Osteocyte (in vitro differentiated cells): ENCODE measurements at regions not wholly inside any gene's neighbourhood (a gene's known extent, or its start where the extent isn't known, plus 50 kb on each side); places are given as distances from the start of the nearest gene placed in this dataset.

Source experiments
- DNase-seq: peaks from one replicate; pipeline ENCODE4 v3.0.0; 2021; ENCODE audit warnings: mixed read lengths; ENCODE audit not compliant: unreplicated experiment; ENCODE audit errors: extremely low spot score
- H3K27ac Mint-ChIP-seq: one replicate; pipeline ENCODE4 v1.8.0; 2021; ENCODE audit warnings: mild to moderate bottlenecking, mixed read lengths; ENCODE audit not compliant: unreplicated experiment
- H3K27me3 Mint-ChIP-seq: one replicate; pipeline ENCODE4 v1.8.0; 2021; ENCODE audit warnings: mixed read lengths; ENCODE audit not compliant: unreplicated experiment
- H3K36me3 Mint-ChIP-seq: one replicate; pipeline ENCODE4 v1.8.0; 2021; ENCODE audit warnings: mixed read lengths; ENCODE audit not compliant: unreplicated experiment
- H3K4me1 Mint-ChIP-seq: one replicate; pipeline ENCODE4 v1.8.0; 2021; ENCODE audit warnings: mixed read lengths; ENCODE audit not compliant: unreplicated experiment
- H3K4me3 Mint-ChIP-seq: one replicate; pipeline ENCODE4 v1.8.0; 2021; ENCODE audit warnings: mild to moderate bottlenecking, moderate library complexity, mixed read lengths; ENCODE audit not compliant: unreplicated experiment
- H3K9me3 Mint-ChIP-seq: one replicate; pipeline ENCODE4 v1.8.0; 2021; ENCODE audit warnings: mixed read lengths; ENCODE audit not compliant: unreplicated experiment
- CTCF ChIP-seq: fragments of 200-600 bp; sonication (generic); IDR thresholded peaks from 2 replicates; pipeline ENCODE4 v1.5.0; 2021; ENCODE audit warnings: antibody characterized with exemption, mild to moderate bottlenecking, moderate library complexity

- no peaks in the 10 kb centered on the region for H3K36me3 Mint-ChIP-seq
- no peak for DNase-seq
- H3K27ac Mint-ChIP-seq, result no peak overlapping the region
Measured at GRCh38 chr19:30880551-30880950, 468.7 kb downstream of the TSHZ3 start.

GRCh38 chr19:30880151-30880550 lies 469.1 kb downstream of the TSHZ3 start:
- H3K27ac Mint-ChIP-seq, result no peak overlapping the region
- no peaks in the 10 kb centered on the region for H3K27me3 Mint-ChIP-seq
- TF ChIP-seq CTCF, result no peak
- DNase-seq, result no peak
- H3K4me1 Mint-ChIP-seq, result no peaks in the 10 kb centered on the region
- H3K4me3 Mint-ChIP-seq, result no peak overlapping the region
- H3K9me3 Mint-ChIP-seq, result peaks cover 15% of the 10 kb centered on the region
- no peaks in the 10 kb centered on the region for H3K36me3 Mint-ChIP-seq

More at GRCh38 chr19:30880551-30880950, 468.7 kb downstream of the TSHZ3 start:
- no peaks in the 10 kb centered on the region for H3K27me3 Mint-ChIP-seq
- TF ChIP-seq CTCF, result no peak
- peaks cover 18% of the 10 kb centered on the region for H3K9me3 Mint-ChIP-seq
- no peak overlapping the region for H3K4me3 Mint-ChIP-seq
- H3K4me1 Mint-ChIP-seq, result no peaks in the 10 kb centered on the region

- Mint-ChIP-seq H3K27ac (no peak overlapping the region), H3K4me3 (no peak overlapping the region), H3K9me3 (peaks cover 15% of the 10 kb centered on the region), H3K4me1 (no peaks in the 10 kb centered on the region), H3K27me3 (no peaks in the 10 kb centered on the region), H3K36me3 (no peaks in the 10 kb centered on the region)
- TF ChIP-seq CTCF, result no peak
- no peak for DNase-seq
Measured at GRCh38 chr19:30879736-30880135, 469.5 kb downstream of the TSHZ3 start.

GRCh38 chr19:30879225-30879624 lies 470.0 kb downstream of the TSHZ3 start:
- DNase-seq, result no peak

GRCh38 chr19:30878495-30878894 lies 470.7 kb downstream of the TSHZ3 start:
- Mint-ChIP-seq H3K27me3 (no peaks in the 10 kb centered on the region), H3K27ac (no peak overlapping the region), H3K4me3 (no peak overlapping the region), H3K36me3 (no peaks in the 10 kb centered on the region), H3K4me1 (no peaks in the 10 kb centered on the region), H3K9me3 (peaks cover 15% of the 10 kb centered on the region)
- no peak for TF ChIP-seq CTCF
- no peak for DNase-seq

More at GRCh38 chr19:30879225-30879624, 470.0 kb downstream of the TSHZ3 start:
- H3K36me3 Mint-ChIP-seq, result no peaks in the 10 kb centered on the region
- no peak for TF ChIP-seq CTCF
- H3K4me3 Mint-ChIP-seq, result no peak overlapping the region
- H3K4me1 Mint-ChIP-seq, result no peaks in the 10 kb centered on the region
- peaks cover 15% of the 10 kb centered on the region for H3K9me3 Mint-ChIP-seq
- no peak overlapping the region for H3K27ac Mint-ChIP-seq
- no peaks in the 10 kb centered on the region for H3K27me3 Mint-ChIP-seq
